Gastroesophageal sphincter (tissue), 3 donors: ENCODE measurements at regions not wholly inside any gene's neighbourhood (a gene's known extent, or its start where the extent isn't known, plus 50 kb on each side); places are given as distances from the start of the nearest gene placed in this dataset.

ENCODE experiments used
- CTCF ChIP-seq, 4 experiments: fragments of 200-600 bp in 2 of 4; fragments of 450-650 bp in 2 of 4; sonication (generic) in 1 of 4; IDR thresholded peaks; one replicate each; pipeline ENCODE4 v1.5.1; 2017 to 2019; ENCODE audit warnings: antibody characterized with exemption in 4 of 4, mild to moderate bottlenecking in 2 of 4, moderate library complexity in 2 of 4
- POLR2AphosphoS5 ChIP-seq: sonication (generic); formaldehyde crosslinking; IDR thresholded peaks from one replicate; pipeline ENCODE4 v1.6.1; 2017; ENCODE audit warnings: antibody characterized with exemption

GRCh38 chr9:73597771-73598170, 446.1 kb downstream of the ANXA1 start:
- no peak for TF ChIP-seq CTCF (IDR thresholded peaks at IDR 0.05)
- TF ChIP-seq POLR2AphosphoS5: no peak
